Right lobe of liver (tissue), 6 donors: ENCODE measurements at regions not wholly inside any gene's neighbourhood (a gene's known extent, or its start where the extent isn't known, plus 50 kb on each side); places are given as distances from the start of the nearest gene placed in this dataset.

Experiments
- ATAC-seq, 4 donors: fragments of 200-7000 bp; cut with Tn5 transposase; one replicate each; pipeline ENCODE4 v1.9.1; 2020; ENCODE audit warnings: mild to moderate bottlenecking in 4 of 4, moderate library complexity in 4 of 4
- DNase-seq, 3 donors: peaks; one replicate each; pipeline ENCODE4 v3.0.0-alpha.2; 2020
- H3K27ac ChIP-seq, 3 donors: fragments of 200-600 bp; one replicate each; pipeline ENCODE4 v1.8.0; 2022
- H3K27me3 ChIP-seq, 2 donors: fragments of 200-600 bp; one replicate each; pipeline ENCODE4 v1.8.0; 2022
- H3K36me3 ChIP-seq, 4 donors: fragments of 200-600 bp; sonication (generic) in 1 of 4; one replicate each; pipeline versions ENCODE4 v1.5.1 to v1.8.0; 2017 to 2022; ENCODE audit warnings: control low read depth in 1 of 4
- H3K4me1 ChIP-seq, 4 donors: fragments of 200-600 bp; sonication (generic) in 1 of 4; one replicate each; pipeline versions ENCODE4 v1.5.1 to v1.8.0; 2017 to 2022; ENCODE audit warnings: control low read depth in 1 of 4
- H3K4me3 ChIP-seq, 3 donors: fragments of 200-600 bp; one replicate each; pipeline ENCODE4 v1.8.0; 2022
- H3K9me3 ChIP-seq, 4 donors: fragments of 200-600 bp; sonication (generic) in 1 of 4; one replicate each; pipeline versions ENCODE4 v1.5.1 to v1.8.0; 2017 to 2022; ENCODE audit warnings: control low read depth in 1 of 4
- POLR2A ChIP-seq: fragments of 450-650 bp; IDR thresholded peaks from one replicate; pipeline ENCODE4 v1.6.1; 2017; ENCODE audit warnings: antibody characterized with exemption, mild to moderate bottlenecking
- WGBS: methylation state at CpG from one replicate; pipeline ENCODE4 v1.1.6; 2018; ENCODE audit warnings: low coverage, low lambda C conversion rate; ENCODE audit not compliant: insufficient coverage; ENCODE audit errors: missing lambda C conversion rate; 5-methylcytosine and 5-hydroxymethylcytosine counted together
- intact Hi-C, 2 donors: fragments of 100-400 bp; cut with DNase I; formaldehyde crosslinking; loops; one replicate each; pipeline versions ENCODE4 v1.11.2 to v1.14.1; 2022
- microRNA-seq, 2 donors: library from miRNA; unstranded; fragments of <30 nt; microRNA quantifications; one replicate each; pipeline ENCODE4, GENCODE V29; 2019 to 2020
- small RNA-seq, 2 experiments: library from RNA; depleted of rRNA; stranded (forward); fragments of <200 nt; gene quantifications; one replicate each; pipeline ENCODE3, GENCODE V24; 2016
- TF ChIP-seq, protein P1 (sequence below), 4 donors: fragments of 200-600 bp in 3 of 4; fragments of 450-650 bp in 1 of 4; IDR thresholded peaks; one replicate each; pipeline versions ENCODE4 v1.5.1 to v1.8.0; 2016 to 2022; ENCODE audit warnings: antibody characterized with exemption in 4 of 4, mild to moderate bottlenecking in 2 of 4
- donor health status: DM: no; HTN: yes; CAD: no.
- donor health status: DM: no; HTN: no; CAD: no.
- donor health status: DM: no; HTN: no; CAD: no.
- donor health status: DM: no; HTN: yes; CAD: no.
- donor health status: DM: no; HTN: yes; CAD: no.

DNA sequence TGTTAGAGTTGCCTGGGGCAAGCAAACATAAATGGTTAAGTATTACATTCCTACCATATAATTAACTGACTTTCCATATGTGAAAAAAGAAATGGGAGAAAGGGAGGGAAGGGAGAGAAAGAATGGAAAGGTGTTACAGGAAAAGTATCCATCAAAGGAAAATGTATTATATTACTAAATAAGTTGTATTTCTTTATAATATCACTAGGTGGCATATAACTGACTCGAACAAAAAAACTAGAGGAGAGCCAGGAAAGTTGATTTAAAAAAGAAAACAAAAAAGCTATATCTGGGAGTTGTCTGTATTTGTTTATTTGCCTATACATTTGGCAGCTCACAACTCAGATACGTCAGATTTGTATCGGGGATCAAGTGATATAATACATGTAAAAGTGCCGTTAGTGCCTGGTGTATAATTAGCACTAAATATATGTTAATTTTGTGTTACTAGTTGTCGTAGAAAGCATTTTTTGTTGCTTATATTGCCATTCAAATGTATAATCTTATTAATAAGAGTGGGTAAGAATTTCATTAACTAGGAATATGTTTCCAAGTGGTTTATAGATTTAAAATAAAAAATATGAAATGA lies 59.6 kb upstream of the ADAMTS19 start:
- ATAC-seq, result no peak
- Histone ChIP-seq H3K4me3 (no peak overlapping the region), H3K9me3 (no peaks in the 10 kb centered on the region), H3K4me1 (no peaks in the 10 kb centered on the region), H3K36me3 (no peaks in the 10 kb centered on the region), H3K27ac (no peak overlapping the region), H3K27me3 (no peaks in the 10 kb centered on the region)
- DNase-seq, result no peak
- 47% methylated on average over 5 of the region's 5 CpGs for WGBS
- intact Hi-C loops, result no loop called here
- no peak for TF ChIP-seq POLR2A
- TF ChIP-seq, protein P1, sequence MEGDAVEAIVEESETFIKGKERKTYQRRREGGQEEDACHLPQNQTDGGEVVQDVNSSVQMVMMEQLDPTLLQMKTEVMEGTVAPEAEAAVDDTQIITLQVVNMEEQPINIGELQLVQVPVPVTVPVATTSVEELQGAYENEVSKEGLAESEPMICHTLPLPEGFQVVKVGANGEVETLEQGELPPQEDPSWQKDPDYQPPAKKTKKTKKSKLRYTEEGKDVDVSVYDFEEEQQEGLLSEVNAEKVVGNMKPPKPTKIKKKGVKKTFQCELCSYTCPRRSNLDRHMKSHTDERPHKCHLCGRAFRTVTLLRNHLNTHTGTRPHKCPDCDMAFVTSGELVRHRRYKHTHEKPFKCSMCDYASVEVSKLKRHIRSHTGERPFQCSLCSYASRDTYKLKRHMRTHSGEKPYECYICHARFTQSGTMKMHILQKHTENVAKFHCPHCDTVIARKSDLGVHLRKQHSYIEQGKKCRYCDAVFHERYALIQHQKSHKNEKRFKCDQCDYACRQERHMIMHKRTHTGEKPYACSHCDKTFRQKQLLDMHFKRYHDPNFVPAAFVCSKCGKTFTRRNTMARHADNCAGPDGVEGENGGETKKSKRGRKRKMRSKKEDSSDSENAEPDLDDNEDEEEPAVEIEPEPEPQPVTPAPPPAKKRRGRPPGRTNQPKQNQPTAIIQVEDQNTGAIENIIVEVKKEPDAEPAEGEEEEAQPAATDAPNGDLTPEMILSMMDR (IDR thresholded peaks at IDR 0.05), result peak in 2 of 4 donors; percentile 23 to 26

DNA sequence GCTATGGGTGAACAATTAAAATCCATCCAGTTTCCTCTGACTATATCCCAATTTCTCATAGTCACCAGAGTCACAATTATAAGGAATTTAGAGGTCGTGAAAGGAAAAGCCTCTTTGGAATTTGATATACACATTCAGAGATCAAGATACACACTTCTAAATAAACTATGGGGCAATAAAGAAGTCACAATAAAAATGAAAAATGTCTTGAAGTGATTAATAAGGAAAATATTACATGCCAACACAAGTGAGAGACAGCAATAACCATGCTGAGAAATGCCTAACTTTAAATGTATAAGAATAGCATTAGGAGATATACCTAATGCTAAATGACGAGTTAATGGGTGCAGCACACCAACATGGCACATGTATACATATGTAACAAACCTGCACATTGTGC lies 54.9 kb upstream of the ADAMTS19 start:
- TF ChIP-seq, protein P1 (IDR thresholded peaks at IDR 0.05), result no peak
- no peak for TF ChIP-seq POLR2A
- 32% methylated on average over 2 of the region's 2 CpGs for WGBS

DNA sequence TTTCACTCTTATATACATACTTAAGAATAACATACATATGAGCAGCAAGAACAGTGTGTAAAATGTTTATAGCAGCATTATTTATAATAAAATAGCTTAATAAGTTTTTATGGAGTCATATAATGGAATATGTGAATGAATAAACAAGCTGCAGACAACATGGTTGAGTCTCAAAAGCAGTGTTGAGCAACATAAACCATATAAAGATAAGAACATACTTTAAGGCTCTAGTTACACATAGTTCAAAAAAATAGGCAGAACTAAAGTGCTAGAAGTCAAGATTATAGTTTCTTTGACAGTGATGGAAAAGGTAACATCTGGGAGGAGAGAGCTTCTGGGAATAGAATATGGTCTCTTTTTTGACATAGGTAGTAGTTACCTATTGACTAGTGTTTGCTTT lies 53.7 kb upstream of the ADAMTS19 start:
- intact Hi-C loops, result no loop called here
- no peak overlapping the region for H3K4me3 ChIP-seq
- ATAC-seq, result no peak
- H3K27ac ChIP-seq, result no peak overlapping the region
- H3K4me1 ChIP-seq, result no peaks in the 10 kb centered on the region
- no peaks in the 10 kb centered on the region for H3K36me3 ChIP-seq
- TF ChIP-seq, protein P1 (IDR thresholded peaks at IDR 0.05), result no peak
- DNase-seq, result no peak
- no peaks in the 10 kb centered on the region for H3K9me3 ChIP-seq
- no peaks in the 10 kb centered on the region for H3K27me3 ChIP-seq

More for the DNA sequence above, 54.9 kb upstream of the ADAMTS19 start:
- Histone ChIP-seq H3K4me1 (no peaks in the 10 kb centered on the region), H3K4me3 (no peak overlapping the region), H3K9me3 (no peaks in the 10 kb centered on the region), H3K27me3 (no peaks in the 10 kb centered on the region), H3K27ac (no peak overlapping the region), H3K36me3 (no peaks in the 10 kb centered on the region)
- DNase-seq (no peak), ATAC-seq (no peak)
- intact Hi-C loops, result no loop called here

Small RNA genes lying in the stretch of these regions (microRNA-seq; reads per million reads assigned to microRNA genes)
- 0 reads per million in 2 donors for gene MIR4460

Small RNA genes lying in the stretch of these regions (small RNA-seq; reads per million reads assigned to genes)
- gene MIR4460, result 0 reads per million in 2 experiments
